ENCODE measurements at regions not wholly inside any gene's neighbourhood (a gene's known extent, or its start where the extent isn't known, plus 50 kb on each side); places are given as distances from the start of the nearest gene placed in this dataset.
A peak's percentile ranks its signal among the peaks of the same experiment; 100 is the strongest.
"Not testable (repeated sequence)": the region's sequence is repeated elsewhere in the genome, so short reads cannot be mapped to it uniquely, and the experiment has no call there.

DNA sequence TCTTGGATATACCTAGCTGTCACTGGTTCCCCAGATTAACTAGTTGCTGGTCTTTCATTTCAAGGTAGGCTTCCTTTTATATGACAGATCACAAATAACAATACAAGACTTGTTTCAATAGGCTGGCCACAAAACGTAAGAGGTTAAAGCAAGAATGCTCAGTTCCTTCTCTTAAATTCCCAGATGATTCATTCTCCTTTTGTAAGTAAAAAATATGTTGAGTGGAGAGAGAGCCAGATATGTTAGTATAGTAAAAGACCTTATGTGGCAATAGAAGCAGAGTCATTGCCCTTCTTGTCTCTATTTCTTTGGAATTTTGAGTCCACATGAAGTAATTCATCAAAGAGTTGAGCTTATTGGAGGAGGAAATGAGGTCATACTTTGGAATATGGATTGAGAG is 939.0 kb upstream of the ATXN7L3B start:
- Histone ChIP-seq H3K4me1 (ENCODE audit: insufficient read depth, poor library complexity, severe bottlenecking) (no peaks in the 10 kb centered on the region), H3K4me3 (ENCODE audit: severe bottlenecking) (no peak overlapping the region), H3K27me3 (ENCODE audit: insufficient read depth, poor library complexity, severe bottlenecking) (no peaks in the 10 kb centered on the region), H3K9me3 (ENCODE audit: severe bottlenecking) (no peaks in the 10 kb centered on the region), H3K27ac (ENCODE audit: poor library complexity, severe bottlenecking) (no peak overlapping the region), H3K36me3 (ENCODE audit: low read depth) (no peaks in the 10 kb centered on the region)
- TF ChIP-seq, protein P1, sequence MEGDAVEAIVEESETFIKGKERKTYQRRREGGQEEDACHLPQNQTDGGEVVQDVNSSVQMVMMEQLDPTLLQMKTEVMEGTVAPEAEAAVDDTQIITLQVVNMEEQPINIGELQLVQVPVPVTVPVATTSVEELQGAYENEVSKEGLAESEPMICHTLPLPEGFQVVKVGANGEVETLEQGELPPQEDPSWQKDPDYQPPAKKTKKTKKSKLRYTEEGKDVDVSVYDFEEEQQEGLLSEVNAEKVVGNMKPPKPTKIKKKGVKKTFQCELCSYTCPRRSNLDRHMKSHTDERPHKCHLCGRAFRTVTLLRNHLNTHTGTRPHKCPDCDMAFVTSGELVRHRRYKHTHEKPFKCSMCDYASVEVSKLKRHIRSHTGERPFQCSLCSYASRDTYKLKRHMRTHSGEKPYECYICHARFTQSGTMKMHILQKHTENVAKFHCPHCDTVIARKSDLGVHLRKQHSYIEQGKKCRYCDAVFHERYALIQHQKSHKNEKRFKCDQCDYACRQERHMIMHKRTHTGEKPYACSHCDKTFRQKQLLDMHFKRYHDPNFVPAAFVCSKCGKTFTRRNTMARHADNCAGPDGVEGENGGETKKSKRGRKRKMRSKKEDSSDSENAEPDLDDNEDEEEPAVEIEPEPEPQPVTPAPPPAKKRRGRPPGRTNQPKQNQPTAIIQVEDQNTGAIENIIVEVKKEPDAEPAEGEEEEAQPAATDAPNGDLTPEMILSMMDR (IDR thresholded peaks at IDR 0.05; ENCODE audit: poor library complexity, severe bottlenecking) = no peak
- ATAC-seq (ENCODE audit: low read depth) (peak; percentile 27; the same call in 1 of the 3 replicates), DNase-seq (ENCODE audit: low spot score) (no peak)

DNA sequence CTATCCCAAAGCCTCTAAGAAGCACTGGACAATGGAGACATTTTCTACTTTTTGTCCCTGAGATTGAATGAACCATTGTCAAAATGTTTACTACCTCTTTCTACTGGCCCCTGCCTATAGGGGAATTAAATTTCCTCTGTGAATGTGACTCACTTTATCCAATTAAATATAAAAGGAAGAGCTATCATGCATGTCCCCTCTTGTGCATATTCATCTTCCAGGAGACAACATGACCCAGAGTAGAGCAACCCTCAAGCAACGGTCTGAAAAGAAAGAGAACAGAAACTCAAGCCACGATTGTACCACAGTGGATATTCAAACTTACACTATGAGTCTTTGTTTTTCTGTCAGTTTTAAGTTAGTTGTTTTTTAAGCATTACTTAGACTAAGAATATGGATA is 938.4 kb upstream of the ATXN7L3B start:
- Histone ChIP-seq H3K36me3 (ENCODE audit: low read depth) (no peaks in the 10 kb centered on the region), H3K9me3 (ENCODE audit: severe bottlenecking) (no peaks in the 10 kb centered on the region), H3K27me3 (ENCODE audit: insufficient read depth, poor library complexity, severe bottlenecking) (no peaks in the 10 kb centered on the region), H3K4me3 (ENCODE audit: severe bottlenecking) (no peak overlapping the region), H3K27ac (ENCODE audit: poor library complexity, severe bottlenecking) (no peak overlapping the region), H3K4me1 (ENCODE audit: insufficient read depth, poor library complexity, severe bottlenecking) (no peaks in the 10 kb centered on the region)
- TF ChIP-seq, protein P1 (IDR thresholded peaks at IDR 0.05; ENCODE audit: poor library complexity, severe bottlenecking) = no peak
- DNase-seq (ENCODE audit: low spot score) (no peak), ATAC-seq (ENCODE audit: low read depth) (no peak)

DNA sequence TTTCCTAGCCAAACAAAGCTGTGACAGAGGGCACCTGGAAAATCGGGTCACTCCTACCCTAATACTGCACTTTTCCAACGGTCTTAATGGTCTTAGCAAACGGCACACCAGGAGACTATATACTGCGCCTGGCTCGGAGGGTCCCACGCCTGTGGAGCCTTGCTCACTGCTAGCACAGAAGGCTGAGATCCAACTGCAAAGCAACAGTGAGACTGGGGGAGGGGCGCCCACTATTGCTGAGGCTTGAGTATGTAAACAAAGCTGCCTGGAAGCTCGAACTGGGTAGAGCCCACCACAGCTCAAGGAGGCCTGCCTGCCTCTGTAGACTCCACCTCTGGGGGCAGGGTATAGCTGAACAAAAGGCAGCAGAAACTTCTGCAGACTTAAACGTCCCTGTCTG is 931.7 kb upstream of the ATXN7L3B start:
- not testable (repeated sequence) for H3K9me3 ChIP-seq (ENCODE audit: severe bottlenecking); ATAC-seq (ENCODE audit: low read depth); H3K4me1 ChIP-seq (ENCODE audit: insufficient read depth, poor library complexity, severe bottlenecking); H3K27ac ChIP-seq (ENCODE audit: poor library complexity, severe bottlenecking); H3K36me3 ChIP-seq (ENCODE audit: low read depth); H3K27me3 ChIP-seq (ENCODE audit: insufficient read depth, poor library complexity, severe bottlenecking); DNase-seq (ENCODE audit: low spot score); H3K4me3 ChIP-seq (ENCODE audit: severe bottlenecking)

DNA sequence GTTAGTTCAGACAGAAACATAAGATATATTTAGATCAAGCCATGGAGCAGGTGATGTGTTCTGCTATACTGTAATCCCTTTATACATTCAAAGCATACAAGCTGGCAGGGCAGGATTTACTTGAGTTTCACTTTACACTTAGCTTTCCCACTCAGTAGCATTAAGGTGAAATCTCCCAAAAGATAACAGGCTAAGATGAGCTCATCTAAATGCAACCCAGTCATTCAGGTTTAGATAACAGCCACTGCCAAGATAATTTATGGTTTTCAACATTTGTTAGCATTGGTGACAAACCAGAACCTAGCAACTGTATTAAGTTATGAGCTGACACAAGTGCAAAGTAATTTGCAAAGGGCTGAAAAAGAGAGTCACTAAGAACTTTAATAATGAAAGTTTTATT is 925.1 kb upstream of the ATXN7L3B start:
- no peak for DNase-seq (ENCODE audit: low spot score)
- H3K27me3 ChIP-seq (ENCODE audit: insufficient read depth, poor library complexity, severe bottlenecking) = no peaks in the 10 kb centered on the region
- H3K36me3 ChIP-seq (ENCODE audit: low read depth) = no peaks in the 10 kb centered on the region
- ATAC-seq (ENCODE audit: low read depth) = no peak
- H3K9me3 ChIP-seq (ENCODE audit: severe bottlenecking) = no peaks in the 10 kb centered on the region
- TF ChIP-seq, protein P1 (IDR thresholded peaks at IDR 0.05; ENCODE audit: poor library complexity, severe bottlenecking) = no peak
- H3K4me1 ChIP-seq (ENCODE audit: insufficient read depth, poor library complexity, severe bottlenecking) = no peaks in the 10 kb centered on the region
- H3K4me3 ChIP-seq (ENCODE audit: severe bottlenecking) = no peak overlapping the region
- no peak overlapping the region for H3K27ac ChIP-seq (ENCODE audit: poor library complexity, severe bottlenecking)

DNA sequence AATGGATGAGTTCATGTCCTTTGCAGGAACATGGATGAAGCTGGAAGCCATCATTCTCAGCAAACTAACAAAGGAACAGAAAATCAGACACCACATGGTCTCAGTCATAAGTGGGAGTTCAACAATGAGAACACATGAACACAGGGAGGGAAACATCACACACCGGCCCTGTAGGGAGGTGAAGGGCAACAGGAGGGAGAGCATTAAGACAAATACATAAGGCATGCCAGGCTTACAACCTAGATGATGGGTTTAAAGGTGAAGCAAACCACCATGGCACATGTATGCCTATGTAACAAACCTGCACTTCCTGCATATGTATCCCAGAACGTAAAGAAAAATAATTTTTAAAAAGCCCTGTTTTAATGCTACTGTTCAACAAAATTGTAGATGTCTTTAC is 914.2 kb upstream of the ATXN7L3B start:
- TF ChIP-seq, protein P1 (IDR thresholded peaks at IDR 0.05; ENCODE audit: poor library complexity, severe bottlenecking) = no peak
- Histone ChIP-seq H3K27ac (ENCODE audit: poor library complexity, severe bottlenecking) (no peak overlapping the region), H3K9me3 (ENCODE audit: severe bottlenecking) (no peaks in the 10 kb centered on the region), H3K36me3 (ENCODE audit: low read depth) (no peaks in the 10 kb centered on the region), H3K4me1 (ENCODE audit: insufficient read depth, poor library complexity, severe bottlenecking) (no peaks in the 10 kb centered on the region), H3K4me3 (ENCODE audit: severe bottlenecking) (no peak overlapping the region), H3K27me3 (ENCODE audit: insufficient read depth, poor library complexity, severe bottlenecking) (no peaks in the 10 kb centered on the region)
- ATAC-seq (ENCODE audit: low read depth) (no peak), DNase-seq (ENCODE audit: low spot score) (no peak)

Data from RWPE2 (cell line).